GM12872 (cell line): ENCODE measurements at regions not wholly inside any gene's neighbourhood (a gene's known extent, or its start where the extent isn't known, plus 50 kb on each side); places are given as distances from the start of the nearest gene placed in this dataset.

Experiments
- CTCF ChIP-seq: IDR thresholded peaks from 3 replicates; pipeline ENCODE4 v1.5.1; 2011; ENCODE audit warnings: low read depth, mild to moderate bottlenecking, low read length, moderate library complexity; ENCODE audit not compliant: insufficient read depth

GRCh38 chr15:61308437-61308836, 79.3 kb upstream of the RORA start:
- TF ChIP-seq CTCF = no peak

GRCh38 chr15:61307474-61307873, 78.4 kb upstream of the RORA start:
- no peak for TF ChIP-seq CTCF

GRCh38 chr15:61301701-61302100, 72.6 kb upstream of the RORA start:
- TF ChIP-seq CTCF = no peak

DNA sequence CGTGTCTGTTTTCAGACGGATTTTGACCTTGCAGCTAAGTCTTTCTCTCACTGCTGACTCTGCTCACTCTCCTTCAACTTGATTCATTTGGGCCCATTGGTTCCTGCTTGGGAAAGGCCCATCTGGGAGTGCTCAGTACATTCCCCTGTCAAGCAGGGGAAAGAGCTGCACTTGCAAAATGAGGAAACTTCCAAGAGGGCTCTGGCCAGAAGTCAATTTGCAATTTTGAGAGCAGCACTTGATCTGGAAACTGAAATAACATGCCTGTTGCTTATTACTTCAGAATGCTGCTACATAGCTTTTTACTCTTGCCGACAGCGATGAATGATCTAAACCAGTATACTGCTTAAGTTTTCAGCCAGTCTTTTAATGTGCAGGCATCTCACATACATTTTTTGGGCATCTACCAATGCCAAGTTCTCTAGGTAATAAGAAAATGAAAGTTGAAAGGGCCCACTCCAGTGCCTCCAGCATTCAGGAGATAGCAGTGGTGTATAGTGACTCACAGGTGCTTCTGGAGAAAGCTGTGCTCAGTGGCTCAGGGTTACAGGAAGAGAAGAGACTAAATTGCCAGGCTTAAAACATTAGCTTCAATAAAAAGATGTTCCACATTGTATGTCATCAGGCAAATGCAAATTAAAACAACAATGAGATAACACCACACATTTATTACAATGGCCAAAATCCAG, 70.1 kb upstream of the RORA start:
- TF ChIP-seq CTCF = no peak

DNA sequence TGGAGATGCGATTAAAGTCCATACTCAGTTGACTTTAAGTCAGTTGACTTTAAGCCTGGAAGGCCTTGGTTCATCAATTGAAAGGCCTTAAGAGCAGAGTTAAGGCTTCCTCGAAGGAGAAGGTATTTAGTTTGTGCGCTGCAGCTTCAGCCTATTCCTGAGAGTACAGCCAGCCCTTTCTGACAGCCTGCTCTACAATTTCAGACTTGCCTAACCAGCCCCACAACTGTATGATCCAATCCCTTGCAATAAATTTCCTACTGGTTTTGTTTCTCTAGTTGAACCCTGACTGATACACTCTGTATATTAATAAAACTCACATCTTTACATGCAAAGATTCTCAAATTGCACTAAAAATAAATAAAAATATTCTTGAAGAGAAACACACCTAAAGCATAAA, 66.1 kb upstream of the RORA start:
- TF ChIP-seq CTCF = no peak

DNA sequence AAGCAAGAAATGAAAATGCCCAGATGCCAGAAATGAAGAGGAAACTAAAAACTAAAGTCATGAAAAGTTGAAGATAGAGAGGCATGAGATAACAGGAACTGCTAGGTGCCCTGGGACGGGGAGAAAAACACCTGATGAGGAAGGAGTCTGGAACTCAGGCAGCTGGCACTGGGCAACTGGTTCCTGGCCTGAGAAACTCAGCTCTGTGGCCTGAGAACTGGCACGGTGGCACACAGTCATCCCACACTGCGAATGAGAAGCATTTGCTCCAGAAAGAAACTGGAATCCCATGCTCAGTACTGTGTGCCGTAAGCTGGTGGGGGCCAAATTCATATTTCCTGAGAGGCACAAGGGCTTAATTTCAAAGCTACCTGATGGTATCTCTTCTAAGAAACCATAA, 53.6 kb upstream of the RORA start:
- no peak for TF ChIP-seq CTCF

- TF ChIP-seq CTCF = no peak
Measured at GRCh38 chr15:61281328-61281727, 52.2 kb upstream of the RORA start.
